CD4-positive, alpha-beta memory T cell (primary cell): ENCODE measurements at regions not wholly inside any gene's neighbourhood (a gene's known extent, or its start where the extent isn't known, plus 50 kb on each side); places are given as distances from the start of the nearest gene placed in this dataset.

ENCODE experiments used
- CTCF ChIA-PET: fragments of 350-600 bp; sonication (Branson Sonifier 250); formaldehyde crosslinking; loops from one replicate; lab custom pipeline; 2021; ENCODE audit warnings: inconsistent platforms; ENCODE audit not compliant: partially characterized antibody; lab: Charles Lee
- POLR2A ChIA-PET: fragments of 350-600 bp; sonication (Branson Sonifier 250); formaldehyde crosslinking; loops from one replicate; lab custom pipeline; 2021; ENCODE audit not compliant: partially characterized antibody; lab: Charles Lee
- DNase-seq, 5 donors: peaks; one replicate each; pipeline versions ENCODE4 v3.0.0 to v3.0.0-alpha.2; 2020 to 2022; ENCODE audit warnings: mixed read lengths in 1 of 5
- H3K27ac ChIP-seq: one replicate; pipeline ENCODE4 v1.7.0; 2013; ENCODE audit warnings: low read depth, low read length
- H3K27me3 ChIP-seq: 2 replicates; pipeline ENCODE4 v1.7.0; 2013; ENCODE audit warnings: mild to moderate bottlenecking, low read length, moderate library complexity; ENCODE audit not compliant: insufficient read depth
- H3K36me3 ChIP-seq: 2 replicates; pipeline ENCODE4 v1.7.0; 2013; ENCODE audit warnings: mild to moderate bottlenecking, low read length, moderate library complexity; ENCODE audit not compliant: insufficient read depth
- H3K4me1 ChIP-seq: 2 replicates; pipeline ENCODE4 v1.7.0; 2013; ENCODE audit warnings: mild to moderate bottlenecking, low read length, moderate library complexity; ENCODE audit not compliant: insufficient read depth
- H3K4me3 ChIP-seq, 2 donors: one replicate each; pipeline ENCODE4 v1.7.0; 2013; ENCODE audit warnings: low read length in 2 of 2, mild to moderate bottlenecking in 1 of 2
- H3K9me3 ChIP-seq, 2 donors: one replicate each; pipeline ENCODE4 v1.7.0; 2013; ENCODE audit warnings: low read length in 2 of 2, control low read depth in 1 of 2; ENCODE audit not compliant: control insufficient read depth in 1 of 2
- H3K27ac Mint-ChIP-seq, 7 donors: one replicate each; pipeline ENCODE4 v1.8.0; 2020 to 2021; ENCODE audit warnings: mixed read lengths in 7 of 7, mild to moderate bottlenecking in 6 of 7, inconsistent platforms in 3 of 7, moderate library complexity in 3 of 7
- H3K27me3 Mint-ChIP-seq, 2 donors: one replicate each; pipeline ENCODE4 v1.8.0; 2020 to 2021; ENCODE audit warnings: mixed read lengths in 2 of 2
- H3K36me3 Mint-ChIP-seq, 2 donors: one replicate each; pipeline ENCODE4 v1.8.0; 2020 to 2021; ENCODE audit warnings: mixed read lengths in 2 of 2, inconsistent platforms in 1 of 2, mild to moderate bottlenecking in 1 of 2
- H3K4me1 Mint-ChIP-seq, 4 donors: one replicate each; pipeline ENCODE4 v1.8.0; 2020 to 2021; ENCODE audit warnings: mixed read lengths in 4 of 4, mild to moderate bottlenecking in 1 of 4
- H3K4me3 Mint-ChIP-seq, 8 donors: one replicate each; pipeline ENCODE4 v1.8.0; 2020 to 2021; ENCODE audit warnings: mixed read lengths in 8 of 8, mild to moderate bottlenecking in 7 of 8, moderate library complexity in 6 of 8, inconsistent platforms in 3 of 8
- H3K9me3 Mint-ChIP-seq, 8 donors: one replicate each; pipeline ENCODE4 v1.8.0; 2020 to 2021; ENCODE audit warnings: mixed read lengths in 8 of 8, mild to moderate bottlenecking in 5 of 8, inconsistent platforms in 3 of 8, moderate library complexity in 1 of 8
- intact Hi-C: fragments of 100-400 bp; cut with micrococcal nuclease; formaldehyde crosslinking; loops from one replicate; pipeline ENCODE4 v1.15.1; 2023

DNA sequence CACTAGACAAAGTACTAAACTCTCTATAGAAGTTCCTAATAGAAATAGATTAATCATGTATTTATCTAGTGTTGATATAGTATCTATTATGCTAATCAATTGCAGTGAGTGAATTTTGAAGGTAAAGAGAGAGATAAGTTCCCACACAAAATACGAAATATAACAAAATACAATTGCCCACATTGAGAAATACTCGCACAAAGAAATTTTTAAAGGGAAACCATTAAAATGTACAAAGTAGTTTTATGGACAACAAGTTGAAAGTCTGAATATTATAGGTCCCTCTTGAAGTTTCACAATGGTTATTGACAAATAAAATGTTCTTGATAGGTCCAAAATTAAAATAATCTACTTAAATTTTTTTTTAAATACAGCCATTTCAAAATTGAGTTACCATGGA is 1031.1 kb downstream of the SORCS1 start:
- intact Hi-C loops: no loop called here

DNA sequence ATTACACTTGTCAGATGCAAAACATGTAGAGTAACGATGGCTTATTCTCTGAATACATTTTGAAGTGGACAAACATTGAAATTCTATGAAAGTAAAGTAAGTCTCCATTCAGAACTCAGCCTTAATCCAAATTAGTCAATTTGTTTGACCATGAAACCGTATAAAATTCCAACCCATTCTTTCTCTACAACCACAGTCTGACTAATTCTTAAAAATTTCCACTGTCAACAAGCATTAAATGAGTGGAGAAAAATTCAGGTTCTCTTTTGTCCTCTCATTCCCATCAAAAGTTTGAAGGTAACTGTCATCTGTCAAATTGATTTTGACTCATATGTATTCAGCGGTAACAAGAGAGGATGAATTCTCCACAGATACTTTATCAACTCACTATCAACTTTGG is 1031.5 kb downstream of the SORCS1 start:
- POLR2A ChIA-PET: no interaction called here
- no peak overlapping the region for H3K4me3 Mint-ChIP-seq

More for the DNA sequence above, 1031.1 kb downstream of the SORCS1 start:
- H3K27me3 ChIP-seq: no peaks in the 10 kb centered on the region
- no peak overlapping the region for H3K4me3 Mint-ChIP-seq
- ChIA-PET CTCF (no interaction called here), POLR2A (no interaction called here)
- H3K27ac ChIP-seq: no peak overlapping the region
- H3K27ac Mint-ChIP-seq: peak overlapping the region in 1 of 7 donors; percentile 38
- H3K27me3 Mint-ChIP-seq: no peaks in the 10 kb centered on the region
- H3K36me3 Mint-ChIP-seq: no peaks in the 10 kb centered on the region
- no peaks in the 10 kb centered on the region for H3K36me3 ChIP-seq
- no peaks in the 10 kb centered on the region for H3K4me1 Mint-ChIP-seq
- no peaks in the 10 kb centered on the region for H3K4me1 ChIP-seq
- no peak overlapping the region for H3K4me3 ChIP-seq
- DNase-seq: no peak
- H3K9me3 ChIP-seq: peaks cover 0 to 4% of the 10 kb centered on the region in 2 donors
- peaks cover 0 to 11% (median 4%) of the 10 kb centered on the region in 8 donors for H3K9me3 Mint-ChIP-seq

DNA sequence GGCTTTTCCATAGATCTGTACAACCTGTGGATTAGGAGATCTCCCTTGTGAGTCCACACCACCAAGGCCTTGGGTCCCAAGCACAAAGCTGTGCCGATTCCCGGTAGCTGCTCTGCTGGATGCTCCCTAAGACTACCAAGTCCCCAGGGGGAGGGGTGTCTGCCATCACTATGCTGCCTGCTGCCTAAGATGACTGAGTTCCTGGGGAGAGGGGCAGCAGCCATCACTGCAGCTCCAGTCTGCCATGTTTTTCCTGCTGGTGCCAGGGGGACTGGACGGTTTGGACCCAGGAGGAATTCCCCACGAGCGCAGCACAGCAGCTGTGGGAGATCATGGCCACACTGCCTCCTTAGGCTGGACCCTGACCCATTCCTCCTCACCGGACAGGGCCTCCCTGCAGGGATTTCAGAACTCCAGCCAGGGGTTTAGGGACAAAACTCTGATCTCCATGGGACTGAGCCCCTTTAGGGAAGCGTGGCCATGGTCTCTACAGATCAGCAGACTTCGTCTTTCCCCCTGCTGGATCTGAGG is 1049.8 kb downstream of the SORCS1 start:
- no peak for DNase-seq
- CTCF ChIA-PET: no interaction called here
- no peak overlapping the region for H3K27ac ChIP-seq

More for the DNA sequence above, 1031.5 kb downstream of the SORCS1 start:
- peaks cover 0 to 4% of the 10 kb centered on the region in 2 donors for H3K9me3 ChIP-seq
- CTCF ChIA-PET: no interaction called here
- no peak overlapping the region for H3K27ac ChIP-seq
- Mint-ChIP-seq H3K27me3 (no peaks in the 10 kb centered on the region), H3K9me3 (peaks cover 0 to 11% (median 4%) of the 10 kb centered on the region in 8 donors), H3K36me3 (no peaks in the 10 kb centered on the region), H3K4me1 (no peaks in the 10 kb centered on the region), H3K27ac (no peak overlapping the region)
- no peak for DNase-seq
- H3K4me1 ChIP-seq: no peaks in the 10 kb centered on the region
- intact Hi-C loops: no loop called here
- no peaks in the 10 kb centered on the region for H3K36me3 ChIP-seq
- H3K4me3 ChIP-seq: no peak overlapping the region
- H3K27me3 ChIP-seq: no peaks in the 10 kb centered on the region

DNA sequence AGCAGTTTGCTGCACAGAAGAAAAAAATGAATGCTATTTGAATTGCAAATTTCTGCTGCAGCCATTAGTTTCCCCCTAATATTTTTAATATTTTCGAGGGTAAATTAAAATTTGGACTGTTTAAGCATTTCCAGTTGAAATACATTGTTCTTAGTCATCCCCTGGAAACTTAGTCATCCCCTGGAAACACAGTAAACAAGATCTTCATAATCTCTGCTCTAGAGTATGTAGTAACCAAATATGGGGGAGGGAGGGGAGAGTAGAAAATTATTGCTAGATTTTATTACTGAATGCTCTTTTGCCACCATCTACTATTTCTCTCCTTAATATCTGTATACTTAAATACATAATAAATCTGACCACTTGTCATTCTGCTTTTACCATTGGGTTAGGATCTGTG is 1053.3 kb downstream of the SORCS1 start:
- Mint-ChIP-seq H3K9me3 (peaks cover 0 to 25% (median 9%) of the 10 kb centered on the region in 8 donors), H3K4me3 (no peak overlapping the region), H3K27me3 (no peaks in the 10 kb centered on the region), H3K27ac (no peak overlapping the region), H3K36me3 (no peaks in the 10 kb centered on the region), H3K4me1 (no peaks in the 10 kb centered on the region)
- Histone ChIP-seq H3K27ac (no peak overlapping the region), H3K36me3 (no peaks in the 10 kb centered on the region), H3K9me3 (peaks cover 0 to 4% of the 10 kb centered on the region in 2 donors), H3K4me1 (no peaks in the 10 kb centered on the region), H3K4me3 (no peak overlapping the region), H3K27me3 (no peaks in the 10 kb centered on the region)
- ChIA-PET POLR2A (no interaction called here), CTCF (no interaction called here)
- DNase-seq: no peak
- intact Hi-C loops: no loop called here

More for the DNA sequence above, 1049.8 kb downstream of the SORCS1 start:
- Mint-ChIP-seq H3K27ac (no peak overlapping the region), H3K4me1 (no peaks in the 10 kb centered on the region), H3K27me3 (no peaks in the 10 kb centered on the region), H3K4me3 (no peak overlapping the region), H3K36me3 (no peaks in the 10 kb centered on the region), H3K9me3 (peaks cover 0 to 40% (median 18%) of the 10 kb centered on the region in 8 donors)
- Histone ChIP-seq H3K4me1 (no peaks in the 10 kb centered on the region), H3K9me3 (no peaks in the 10 kb centered on the region), H3K27me3 (no peaks in the 10 kb centered on the region), H3K4me3 (no peak overlapping the region), H3K36me3 (no peaks in the 10 kb centered on the region)
- POLR2A ChIA-PET: no interaction called here
- intact Hi-C loops: no loop called here

DNA sequence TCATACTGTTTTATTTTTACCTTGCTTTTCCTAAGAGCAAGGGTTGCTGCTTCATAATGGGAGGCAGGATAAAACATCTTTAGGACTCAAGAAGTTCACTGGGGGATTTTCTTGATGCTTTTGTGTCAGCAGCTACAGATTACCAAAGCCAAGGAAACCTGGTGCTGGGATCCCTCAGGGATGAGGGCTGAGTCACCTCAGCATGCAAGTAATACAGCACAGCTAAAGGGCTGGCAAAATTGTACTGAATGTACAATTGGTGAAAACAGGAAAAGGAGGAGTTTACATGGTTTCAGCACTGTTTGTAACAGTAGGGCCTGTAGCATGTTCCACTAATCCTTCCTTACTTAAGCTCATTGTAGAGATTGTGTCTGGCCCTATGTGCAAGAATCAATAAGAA is 1056.8 kb downstream of the SORCS1 start:
- Mint-ChIP-seq H3K27me3 (no peaks in the 10 kb centered on the region), H3K27ac (no peak overlapping the region), H3K36me3 (no peaks in the 10 kb centered on the region), H3K4me3 (no peak overlapping the region), H3K9me3 (peaks cover 2 to 16% (median 5%) of the 10 kb centered on the region in 8 donors), H3K4me1 (no peaks in the 10 kb centered on the region)
- Histone ChIP-seq H3K36me3 (no peaks in the 10 kb centered on the region), H3K9me3 (peaks cover 0 to 4% of the 10 kb centered on the region in 2 donors), H3K27me3 (no peaks in the 10 kb centered on the region), H3K4me3 (no peak overlapping the region), H3K27ac (no peak overlapping the region), H3K4me1 (no peaks in the 10 kb centered on the region)
- no peak for DNase-seq
- POLR2A ChIA-PET: no interaction called here
- CTCF ChIA-PET: no interaction called here
- intact Hi-C loops: no loop called here

GRCh38 chr10:106106114-106106513 is 1058.4 kb downstream of the SORCS1 start:
- no peaks in the 10 kb centered on the region for H3K4me1 Mint-ChIP-seq
- POLR2A ChIA-PET: no interaction called here
- DNase-seq: no peak
- no peaks in the 10 kb centered on the region for H3K27me3 Mint-ChIP-seq
- H3K4me3 Mint-ChIP-seq: no peak overlapping the region
- Histone ChIP-seq H3K36me3 (no peaks in the 10 kb centered on the region), H3K9me3 (peaks cover 0 to 4% of the 10 kb centered on the region in 2 donors), H3K27me3 (no peaks in the 10 kb centered on the region), H3K27ac (no peak overlapping the region), H3K4me1 (no peaks in the 10 kb centered on the region), H3K4me3 (no peak overlapping the region)
- intact Hi-C loops: no loop called here
- H3K36me3 Mint-ChIP-seq: no peaks in the 10 kb centered on the region
- H3K9me3 Mint-ChIP-seq: peaks cover 3 to 16% (median 9%) of the 10 kb centered on the region in 8 donors
- CTCF ChIA-PET: no interaction called here
- H3K27ac Mint-ChIP-seq: no peak overlapping the region

DNA sequence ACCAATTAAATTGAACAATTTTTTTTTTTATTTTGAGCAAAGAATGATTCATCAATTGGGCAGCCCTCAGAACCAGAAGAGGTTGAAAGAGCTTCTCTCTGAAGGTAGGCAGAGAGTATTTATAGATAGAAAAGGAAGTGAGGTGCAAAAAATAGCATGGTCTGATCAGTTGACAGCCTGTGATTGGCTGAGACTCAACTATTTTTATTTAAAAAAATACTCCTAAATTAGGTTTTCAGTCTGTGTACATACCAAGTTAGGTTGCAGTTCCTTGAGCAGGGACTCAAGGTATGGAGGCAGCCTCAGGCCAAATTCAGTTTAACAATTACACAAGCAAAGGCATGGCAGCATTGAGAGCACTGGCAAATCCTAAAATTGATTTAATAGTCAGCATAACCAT is 1074.7 kb downstream of the SORCS1 start:
- H3K36me3 Mint-ChIP-seq: no peaks in the 10 kb centered on the region
- no peak for DNase-seq
- peaks cover 0 to 4% (median 0%) of the 10 kb centered on the region in 8 donors for H3K9me3 Mint-ChIP-seq
- no peaks in the 10 kb centered on the region for H3K36me3 ChIP-seq
- no peak overlapping the region for H3K27ac ChIP-seq
- no peaks in the 10 kb centered on the region for H3K9me3 ChIP-seq
- no peaks in the 10 kb centered on the region for H3K27me3 ChIP-seq
- ChIA-PET POLR2A (no interaction called here), CTCF (no interaction called here)
- H3K4me3 Mint-ChIP-seq: no peak overlapping the region
- H3K27ac Mint-ChIP-seq: no peak overlapping the region
- H3K4me3 ChIP-seq: no peak overlapping the region
- intact Hi-C loops: no loop called here
- no peaks in the 10 kb centered on the region for H3K27me3 Mint-ChIP-seq
- no peaks in the 10 kb centered on the region for H3K4me1 Mint-ChIP-seq
- H3K4me1 ChIP-seq: no peaks in the 10 kb centered on the region

GRCh38 chr10:106086391-106086790 is 1078.1 kb downstream of the SORCS1 start:
- H3K27me3 ChIP-seq: no peaks in the 10 kb centered on the region
- DNase-seq: no peak
- Mint-ChIP-seq H3K27ac (no peak overlapping the region), H3K36me3 (no peaks in the 10 kb centered on the region), H3K27me3 (no peaks in the 10 kb centered on the region), H3K9me3 (peaks cover 0 to 6% (median 0%) of the 10 kb centered on the region in 8 donors), H3K4me1 (no peaks in the 10 kb centered on the region), H3K4me3 (no peak overlapping the region)
- no peak overlapping the region for H3K4me3 ChIP-seq
- intact Hi-C loops: no loop called here
- H3K36me3 ChIP-seq: no peaks in the 10 kb centered on the region
- CTCF ChIA-PET: no interaction called here
- H3K4me1 ChIP-seq: no peaks in the 10 kb centered on the region
- H3K27ac ChIP-seq: no peak overlapping the region
- no peaks in the 10 kb centered on the region for H3K9me3 ChIP-seq
- POLR2A ChIA-PET: no interaction called here
